HuH-7 (cell line): ENCODE measurements at regions not wholly inside any gene's neighbourhood (a gene's known extent, or its start where the extent isn't known, plus 50 kb on each side); places are given as distances from the start of the nearest gene placed in this dataset.

Experiments
- DNase-seq: peaks from one replicate; pipeline ENCODE4 v3.0.0; 2011; ENCODE audit warnings: low spot score

- no peak for DNase-seq
These were observed 1348.6 kb upstream of the SLC10A2 start for GRCh38 chr13:104414771-104415170.

DNA sequence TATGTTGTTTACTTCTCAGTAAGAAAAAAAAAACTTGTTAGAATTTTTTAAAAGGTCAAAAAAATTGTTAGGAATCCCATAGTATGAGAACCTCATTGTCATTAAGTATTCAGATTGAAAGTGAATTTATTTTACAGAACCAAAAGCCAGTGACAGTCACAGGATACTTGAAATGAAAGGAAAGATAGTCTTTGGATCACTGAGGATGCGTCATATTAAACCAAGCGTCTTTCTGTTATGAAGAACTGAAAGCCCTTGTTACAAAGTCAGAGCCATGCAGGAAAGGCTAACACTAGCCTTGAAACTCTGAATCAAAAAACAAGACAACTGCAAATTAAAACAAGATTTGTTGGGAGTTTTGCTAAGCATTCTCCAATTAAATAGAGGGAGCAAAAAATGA is 1348.0 kb upstream of the SLC10A2 start:
- no peak for DNase-seq

GRCh38 chr13:104411141-104411765 is 1345.0 kb upstream of the SLC10A2 start:
- DNase-seq, result no peak

DNA sequence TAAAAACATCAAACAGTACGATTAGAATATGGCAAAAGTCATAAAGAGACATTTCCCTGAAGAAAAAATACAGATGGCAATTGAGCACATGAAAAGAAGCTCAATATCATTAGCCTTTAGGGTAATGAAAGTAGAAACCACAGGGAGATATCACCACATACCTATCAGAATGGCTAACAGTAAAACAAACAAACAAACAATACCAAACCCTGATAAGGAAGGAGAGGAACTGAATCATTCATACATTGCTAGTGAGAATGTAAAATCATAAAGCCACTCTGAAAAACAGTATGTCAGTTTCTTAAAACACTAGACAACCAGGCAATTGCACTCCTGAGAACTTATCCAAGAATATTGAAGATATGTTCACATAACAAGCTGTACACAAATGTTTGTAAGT is 1342.5 kb upstream of the SLC10A2 start:
- DNase-seq, result no peak

DNA sequence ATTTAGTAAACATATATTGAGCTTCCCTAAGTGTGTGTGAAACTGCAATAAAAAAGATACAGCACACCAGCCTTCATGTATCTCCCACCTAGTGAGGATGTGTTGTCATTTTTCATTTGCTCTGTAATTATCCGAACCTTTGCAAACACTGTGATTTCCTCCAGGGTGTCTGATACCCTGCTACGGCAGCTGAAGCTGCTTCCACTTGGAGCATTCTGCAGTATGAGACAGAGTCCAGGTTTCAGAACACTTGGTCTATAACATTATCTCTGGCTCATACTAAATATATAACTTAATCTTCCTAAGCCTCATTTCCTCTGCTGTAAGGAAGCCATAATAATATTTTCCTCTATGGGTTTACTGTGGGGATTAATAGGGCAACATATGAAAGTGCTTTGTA is 1338.1 kb upstream of the SLC10A2 start:
- no peak for DNase-seq

DNA sequence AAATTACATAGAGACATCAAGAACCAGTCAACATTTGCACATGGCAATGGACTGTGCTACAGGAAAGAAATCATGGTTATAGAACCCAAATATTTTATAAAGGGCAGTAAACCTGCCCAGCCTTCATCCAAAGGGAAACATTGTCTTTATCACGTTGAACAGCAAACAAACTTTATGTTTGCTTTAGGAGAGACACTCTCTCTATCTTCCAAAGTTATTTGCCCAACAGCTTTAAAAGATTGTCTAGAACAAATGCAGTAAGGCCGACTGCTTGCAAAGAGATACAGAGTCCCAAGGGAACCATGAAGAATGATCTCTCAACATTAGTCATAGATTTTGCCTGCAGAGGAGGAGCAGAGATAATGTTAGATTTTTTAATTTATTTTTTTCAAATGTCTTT is 1323.5 kb upstream of the SLC10A2 start:
- no peak for DNase-seq

DNA sequence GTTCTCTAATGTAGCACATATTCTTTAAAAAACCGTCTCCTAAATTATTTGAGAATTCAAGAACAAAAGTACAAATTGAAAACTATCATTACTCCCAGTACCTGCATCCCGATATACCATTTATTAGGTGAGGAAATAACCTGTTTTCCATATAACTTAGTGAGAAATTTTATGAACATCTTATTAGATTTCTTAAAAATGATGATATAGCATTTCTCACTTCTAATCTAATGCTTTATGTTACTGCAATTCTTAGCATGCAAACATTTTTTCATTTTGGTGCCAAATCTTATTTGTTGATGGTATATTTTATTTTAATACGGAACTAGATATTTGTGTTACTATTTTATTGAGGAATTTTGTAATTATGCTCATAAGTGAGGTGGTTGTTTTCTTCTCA is 1321.3 kb upstream of the SLC10A2 start:
- DNase-seq, result no peak

DNA sequence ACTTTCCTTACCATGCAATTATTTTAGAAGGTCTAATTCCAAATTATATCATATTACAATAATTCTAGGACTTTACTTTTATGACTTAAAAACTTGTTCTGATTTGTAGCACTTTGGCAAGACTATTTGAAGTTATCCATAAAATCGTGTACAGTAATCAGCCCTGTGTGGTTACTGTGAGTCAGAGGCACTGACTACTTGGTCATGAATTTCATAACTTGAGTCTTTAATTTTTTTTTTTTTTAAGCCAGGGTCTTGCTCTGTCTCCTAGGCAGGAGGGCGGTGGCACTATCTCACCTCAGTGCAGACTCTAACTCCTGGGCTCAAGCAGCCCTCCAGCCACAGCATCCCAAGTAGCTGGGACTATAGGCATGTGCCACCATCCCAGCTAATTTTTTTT is 1319.2 kb upstream of the SLC10A2 start:
- no peak for DNase-seq

GRCh38 chr13:104382951-104383350 is 1316.7 kb upstream of the SLC10A2 start:
- no peak for DNase-seq

DNA sequence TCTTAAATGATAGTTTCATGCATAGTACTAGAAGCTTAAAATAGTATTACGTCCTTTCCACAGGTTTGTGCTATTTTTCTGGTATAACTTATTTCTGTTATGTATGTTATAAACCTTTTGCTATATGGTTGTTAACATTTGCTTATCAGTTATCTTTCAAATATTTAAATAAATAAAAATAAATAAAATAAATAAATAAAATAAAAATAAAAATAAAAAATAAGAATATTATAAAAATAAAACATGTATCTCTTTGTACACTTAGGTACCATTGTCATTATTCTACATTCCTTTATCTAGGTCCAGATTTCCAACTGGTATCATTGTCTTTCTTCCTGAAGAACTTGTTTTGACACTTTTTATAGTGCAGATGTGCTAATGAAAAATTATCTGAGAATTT is 1310.4 kb upstream of the SLC10A2 start:
- no peak for DNase-seq

DNA sequence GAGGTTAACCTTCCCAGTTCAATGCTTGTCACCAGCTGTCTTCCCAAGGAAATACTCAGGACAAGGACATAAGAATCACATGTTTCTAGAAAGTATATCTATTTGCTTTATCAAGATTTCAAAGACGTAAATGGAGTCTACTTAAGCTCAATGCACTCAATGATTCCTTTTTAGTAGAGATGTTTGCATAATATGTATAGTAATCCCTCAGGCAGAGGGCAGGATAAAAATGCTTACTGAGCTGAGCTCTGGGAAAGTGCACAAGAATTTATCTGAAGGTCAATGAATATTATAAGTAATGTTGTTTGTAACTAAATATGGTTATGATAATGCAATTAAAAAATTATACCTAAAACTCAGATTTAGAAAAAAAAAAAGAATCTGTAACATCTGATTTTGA is 1309.4 kb upstream of the SLC10A2 start:
- DNase-seq, result no peak

- no peak for DNase-seq
These were observed 1306.0 kb upstream of the SLC10A2 start for GRCh38 chr13:104372095-104372655.

DNA sequence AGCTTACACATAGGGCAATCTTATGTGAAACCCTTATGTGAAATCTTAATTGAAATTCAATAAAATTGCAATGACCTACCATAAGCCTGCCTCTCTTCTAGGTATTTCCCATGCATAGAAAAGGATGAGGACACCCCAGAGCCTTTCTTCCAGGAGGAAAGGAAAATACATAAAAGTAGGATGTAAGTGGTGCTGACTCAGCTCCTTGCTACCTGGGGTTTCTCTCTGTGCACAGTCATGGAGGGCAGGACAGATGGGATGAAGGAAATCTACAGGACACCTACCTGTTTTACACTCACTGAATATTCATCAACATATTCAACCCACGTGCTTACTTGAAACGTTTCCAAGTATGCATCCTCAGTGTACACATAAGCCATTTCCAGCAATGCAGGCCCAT is 1299.2 kb upstream of the SLC10A2 start:
- no peak for DNase-seq

DNA sequence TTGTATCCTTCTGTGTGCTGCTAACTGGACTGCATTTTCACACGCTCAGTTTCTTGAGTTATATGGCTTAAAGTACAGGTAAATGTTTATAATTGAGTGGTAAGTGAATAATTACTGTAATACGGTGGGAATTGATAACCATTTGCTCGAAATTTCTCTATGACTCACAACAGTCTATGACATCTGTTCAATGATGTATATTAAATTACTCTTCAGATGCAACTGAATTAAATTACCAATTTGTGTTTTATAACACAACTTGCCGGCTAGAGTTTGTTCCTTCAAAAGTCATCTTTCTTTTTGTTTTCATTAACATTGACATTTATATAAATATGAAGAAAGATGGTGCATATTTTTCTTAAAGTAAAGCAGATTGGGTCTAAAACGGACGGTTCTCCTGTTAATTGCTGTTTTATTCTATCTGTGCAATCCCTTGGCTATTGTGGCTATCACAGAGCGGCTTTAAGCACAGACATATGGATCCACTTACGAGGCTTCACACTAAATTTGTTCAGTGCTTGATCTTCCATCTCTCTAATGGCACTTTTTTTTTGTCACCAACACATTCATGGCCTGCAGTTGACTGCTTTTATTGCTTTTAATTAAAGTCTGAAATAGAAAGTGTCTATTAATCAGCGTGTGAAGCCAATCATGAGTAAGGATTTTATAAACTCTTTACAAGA is 1291.6 kb upstream of the SLC10A2 start:
- DNase-seq, result no peak

DNA sequence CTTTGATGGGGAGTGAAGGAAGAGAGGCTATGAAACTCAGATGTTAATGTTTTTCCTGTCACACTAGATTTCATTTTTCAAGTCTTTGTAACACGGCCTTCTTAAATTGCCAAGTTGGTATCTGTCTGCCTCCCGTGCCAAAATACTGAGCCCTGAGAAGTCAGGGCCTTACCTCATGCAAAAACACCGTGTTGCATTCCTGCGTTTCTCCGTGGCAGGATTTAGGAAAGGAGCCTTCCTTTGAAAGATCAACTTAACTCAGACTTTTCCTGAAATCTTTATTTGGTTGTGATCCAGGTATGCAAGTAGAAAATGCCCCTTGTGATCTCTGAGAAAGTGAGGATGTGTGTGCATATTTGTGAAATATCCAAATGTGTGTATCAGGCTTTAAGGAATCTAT is 1291.0 kb upstream of the SLC10A2 start:
- no peak for DNase-seq

DNA sequence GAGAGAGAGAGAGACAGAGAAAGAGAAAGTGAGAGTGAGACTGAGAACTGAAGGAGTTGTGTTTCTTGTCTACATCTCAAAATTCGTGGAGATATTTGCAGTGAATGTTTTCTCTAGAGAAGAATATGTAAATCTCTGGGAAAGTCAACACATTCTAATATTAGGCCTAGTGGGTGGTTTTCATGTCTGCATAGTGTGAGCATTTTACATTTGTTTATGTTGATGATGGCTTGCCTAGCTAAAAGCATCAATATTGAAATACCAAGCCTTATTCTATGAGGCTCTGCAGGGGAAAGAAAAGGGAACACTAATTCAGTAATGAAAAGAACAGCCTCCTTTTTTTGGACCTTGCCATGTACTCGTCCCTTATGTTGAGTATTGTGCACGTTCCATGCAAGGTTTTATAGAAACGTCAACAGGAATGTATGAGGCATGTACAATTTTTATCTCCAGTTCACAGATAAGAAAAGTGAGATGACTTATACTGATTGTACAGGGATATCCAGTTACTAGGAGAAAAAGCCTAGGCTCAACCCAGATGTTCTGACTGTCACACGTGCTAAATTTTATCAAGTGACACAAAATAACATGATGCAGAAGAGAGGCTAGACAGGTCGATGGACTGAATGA is 1288.9 kb upstream of the SLC10A2 start:
- no peak for DNase-seq

GRCh38 chr13:104327211-104327610 is 1261.0 kb upstream of the SLC10A2 start:
- no peak for DNase-seq

GRCh38 chr13:104326523-104326922 is 1260.3 kb upstream of the SLC10A2 start:
- DNase-seq, result no peak

- no peak for DNase-seq
These were observed 1255.5 kb upstream of the SLC10A2 start for GRCh38 chr13:104321756-104322155.

- DNase-seq, result no peak
These were observed 1254.2 kb upstream of the SLC10A2 start for GRCh38 chr13:104320446-104320845.

GRCh38 chr13:104318121-104318520 is 1251.9 kb upstream of the SLC10A2 start:
- no peak for DNase-seq

DNA sequence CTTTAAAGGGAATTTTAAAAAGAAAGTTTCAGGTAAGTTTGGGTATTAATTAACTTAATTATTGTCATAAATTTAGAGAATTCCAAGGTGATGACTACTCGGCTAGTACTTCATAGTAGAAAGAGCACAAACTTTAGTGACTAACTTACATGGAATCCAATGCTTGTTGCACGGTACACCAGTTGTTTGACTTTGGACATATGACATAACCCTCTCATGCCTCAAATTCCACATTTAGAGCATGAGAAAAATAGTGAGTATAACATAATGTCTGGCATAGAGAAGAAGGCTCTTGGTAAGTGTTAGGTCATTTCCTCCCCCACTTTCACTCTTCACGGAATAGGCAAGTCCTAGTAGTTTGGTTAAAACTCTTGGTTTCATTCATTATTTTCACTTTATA is 1249.4 kb upstream of the SLC10A2 start:
- no peak for DNase-seq

DNA sequence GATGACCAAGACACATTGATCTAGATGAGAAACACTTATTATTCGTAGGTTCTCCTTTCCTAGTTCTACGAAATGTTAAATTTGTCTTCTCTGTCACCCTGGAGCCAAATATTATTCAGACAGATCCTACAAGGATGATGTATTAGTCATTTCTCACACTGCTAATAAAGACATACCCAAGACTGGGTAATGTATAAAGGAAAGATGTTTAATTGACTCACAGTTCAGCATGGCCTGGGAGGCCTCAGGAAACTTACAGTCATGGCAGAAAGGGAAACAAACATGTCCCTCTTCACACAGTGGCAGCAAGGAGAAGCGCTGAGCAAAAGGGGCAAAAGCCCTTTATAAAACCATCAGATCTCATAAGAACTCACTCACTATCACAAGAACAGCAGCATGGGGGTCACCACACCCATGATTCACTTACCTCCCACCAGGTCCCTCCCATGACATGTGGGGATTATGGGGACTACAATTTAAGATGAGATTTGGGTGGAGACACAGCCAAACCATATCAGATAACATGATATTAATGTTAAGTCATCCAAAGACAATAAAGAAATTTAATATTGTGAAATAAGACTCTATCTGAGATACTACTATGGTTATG is 1248.8 kb upstream of the SLC10A2 start:
- DNase-seq, result no peak
